ENCODE measurements at regions not wholly inside any gene's neighbourhood (a gene's known extent, or its start where the extent isn't known, plus 50 kb on each side); places are given as distances from the start of the nearest gene placed in this dataset.
"Not testable (repeated sequence)": the region's sequence is repeated elsewhere in the genome, so short reads cannot be mapped to it uniquely, and the experiment has no call there.

GRCh38 chrX:63581906-63582305 lies 203.1 kb downstream of the ARHGEF9 start:
- Mint-ChIP-seq H3K9me3 (no peaks in the 10 kb centered on the region), H3K4me3 (no peak overlapping the region), H3K36me3 (ENCODE audit: low read depth) (no peaks in the 10 kb centered on the region), H3K27ac (no peak overlapping the region), H3K4me1 (ENCODE audit: low read depth) (no peaks in the 10 kb centered on the region), H3K27me3 (no peaks in the 10 kb centered on the region)
- no peak for ATAC-seq (ENCODE audit: poor library complexity)
- Histone ChIP-seq H3K4me1 (ENCODE audit: insufficient read depth, low read length) (no peaks in the 10 kb centered on the region), H3K27me3 (ENCODE audit: control insufficient read depth in 1 of 2, insufficient read depth in 2 of 2, low read length in 2 of 2) (no peaks in the 10 kb centered on the region), H3K27ac (ENCODE audit: low read depth in 1 of 2, low read length in 2 of 2) (no peak overlapping the region), H3K9me3 (ENCODE audit: control insufficient read depth in 1 of 2, insufficient read depth in 1 of 2, low read length in 2 of 2) (no peaks in the 10 kb centered on the region), H3K36me3 (ENCODE audit: insufficient read depth, low read length) (no peaks in the 10 kb centered on the region), H3K4me3 (ENCODE audit: low read length) (no peak overlapping the region)
- POLR2A ChIA-PET = no interaction called here
- no peak for TF ChIP-seq CTCF (IDR thresholded peaks at IDR 0.05)
- DNase-seq = no peak
- intact Hi-C loops (cut with DNase I, micrococcal nuclease) = no loop called here
- CTCF ChIA-PET = no interaction called here

- H3K4me1 ChIP-seq (ENCODE audit: insufficient read depth, low read length) = no peaks in the 10 kb centered on the region
- intact Hi-C loops (cut with DNase I, micrococcal nuclease) = no loop called here
- no peak overlapping the region for H3K4me3 ChIP-seq (ENCODE audit: low read length)
- Mint-ChIP-seq H3K4me3 (no peak overlapping the region), H3K4me1 (ENCODE audit: low read depth) (no peaks in the 10 kb centered on the region), H3K27ac (no peak overlapping the region), H3K9me3 (no peaks in the 10 kb centered on the region), H3K27me3 (no peaks in the 10 kb centered on the region), H3K36me3 (ENCODE audit: low read depth) (no peaks in the 10 kb centered on the region)
- ChIA-PET POLR2A (no interaction called here), CTCF (no interaction called here)
- H3K9me3 ChIP-seq (ENCODE audit: control insufficient read depth in 1 of 2, insufficient read depth in 1 of 2, low read length in 2 of 2) = no peaks in the 10 kb centered on the region
- TF ChIP-seq CTCF (IDR thresholded peaks at IDR 0.05) = no peak
- H3K27ac ChIP-seq (ENCODE audit: low read depth in 1 of 2, low read length in 2 of 2) = no peak overlapping the region
- ATAC-seq (ENCODE audit: poor library complexity) (no peak), DNase-seq (no peak)
- no peaks in the 10 kb centered on the region for H3K36me3 ChIP-seq (ENCODE audit: insufficient read depth, low read length)
- no peaks in the 10 kb centered on the region for H3K27me3 ChIP-seq (ENCODE audit: control insufficient read depth in 1 of 2, insufficient read depth in 2 of 2, low read length in 2 of 2)
Measured at GRCh38 chrX:63581398-63581797, 203.6 kb downstream of the ARHGEF9 start.

GRCh38 chrX:63576533-63576932 lies 208.5 kb downstream of the ARHGEF9 start:
- TF ChIP-seq CTCF (IDR thresholded peaks at IDR 0.05) = no peak
- Histone ChIP-seq H3K27ac (ENCODE audit: low read depth in 1 of 2, low read length in 2 of 2) (no peak overlapping the region), H3K36me3 (ENCODE audit: insufficient read depth, low read length) (no peaks in the 10 kb centered on the region), H3K27me3 (ENCODE audit: control insufficient read depth in 1 of 2, insufficient read depth in 2 of 2, low read length in 2 of 2) (no peaks in the 10 kb centered on the region), H3K4me1 (ENCODE audit: insufficient read depth, low read length) (no peaks in the 10 kb centered on the region), H3K4me3 (ENCODE audit: low read length) (no peak overlapping the region), H3K9me3 (ENCODE audit: control insufficient read depth in 1 of 2, insufficient read depth in 1 of 2, low read length in 2 of 2) (no peaks in the 10 kb centered on the region)
- DNase-seq = no peak
- Mint-ChIP-seq H3K36me3 (ENCODE audit: low read depth) (no peaks in the 10 kb centered on the region), H3K27me3 (no peaks in the 10 kb centered on the region), H3K4me1 (ENCODE audit: low read depth) (no peaks in the 10 kb centered on the region), H3K4me3 (no peak overlapping the region), H3K9me3 (no peaks in the 10 kb centered on the region), H3K27ac (no peak overlapping the region)
- intact Hi-C loops (cut with DNase I, micrococcal nuclease) = no loop called here
- CTCF ChIA-PET = no interaction called here
- POLR2A ChIA-PET = no interaction called here
- no peak for ATAC-seq (ENCODE audit: poor library complexity)

GRCh38 chrX:63575700-63576099 lies 209.3 kb downstream of the ARHGEF9 start:
- intact Hi-C loops (cut with DNase I, micrococcal nuclease); H3K27me3 ChIP-seq (ENCODE audit: control insufficient read depth in 1 of 2, insufficient read depth in 2 of 2, low read length in 2 of 2); H3K4me3 ChIP-seq (ENCODE audit: low read length); H3K4me1 ChIP-seq (ENCODE audit: insufficient read depth, low read length); H3K36me3 Mint-ChIP-seq (ENCODE audit: low read depth); DNase-seq; H3K27ac ChIP-seq (ENCODE audit: low read depth in 1 of 2, low read length in 2 of 2); H3K4me1 Mint-ChIP-seq (ENCODE audit: low read depth); POLR2A ChIA-PET; ATAC-seq (ENCODE audit: poor library complexity); H3K4me3 Mint-ChIP-seq; H3K27me3 Mint-ChIP-seq; H3K36me3 ChIP-seq (ENCODE audit: insufficient read depth, low read length); H3K9me3 Mint-ChIP-seq; H3K27ac Mint-ChIP-seq; H3K9me3 ChIP-seq (ENCODE audit: control insufficient read depth in 1 of 2, insufficient read depth in 1 of 2, low read length in 2 of 2); CTCF ChIA-PET: not testable (repeated sequence)

Measured in CD4-positive, alpha-beta T cell (primary cell).